ENCODE measurements at regions not wholly inside any gene's neighbourhood (a gene's known extent, or its start where the extent isn't known, plus 50 kb on each side); places are given as distances from the start of the nearest gene placed in this dataset.
"Not testable (repeated sequence)": the region's sequence is repeated elsewhere in the genome, so short reads cannot be mapped to it uniquely, and the experiment has no call there.

DNA sequence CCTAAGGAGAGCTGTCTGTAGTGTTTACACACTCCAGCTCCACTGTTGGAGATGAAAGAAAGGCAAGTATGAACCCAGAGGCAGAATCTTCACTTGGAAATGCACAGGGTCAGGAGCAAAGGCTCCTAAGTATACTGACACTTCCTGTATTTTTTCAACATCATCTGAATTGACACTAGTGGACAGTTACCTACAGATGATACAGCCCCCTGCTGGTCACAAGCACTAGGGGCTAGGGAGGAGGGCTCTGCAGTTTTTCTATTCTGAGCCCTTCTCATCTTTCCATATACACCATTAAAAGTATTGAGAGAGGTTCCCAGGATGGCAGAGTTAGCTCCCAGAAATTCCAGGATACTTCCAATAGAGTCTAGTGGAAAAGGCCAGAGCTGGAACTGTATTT lies 290.3 kb upstream of the API5 start:
- FAIRE-seq = no peak

DNA sequence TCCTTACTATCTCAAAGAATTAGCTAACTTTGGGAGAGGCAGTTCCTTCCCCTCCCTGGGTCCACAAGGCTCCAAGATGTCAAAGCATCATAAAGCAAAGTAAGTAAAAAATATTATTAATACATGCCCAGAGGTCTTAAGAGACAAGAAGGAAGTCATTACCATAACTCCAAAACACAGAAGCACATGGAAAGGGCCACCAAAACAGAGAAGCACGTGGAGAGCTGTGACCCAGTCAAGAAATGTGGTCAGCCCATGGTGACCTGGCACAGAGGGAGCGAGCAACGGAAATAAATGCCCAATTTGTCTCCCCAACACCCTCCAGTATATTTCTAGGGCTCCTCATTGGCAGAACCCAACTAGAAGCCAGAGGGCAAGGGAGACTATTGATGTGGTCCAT lies 277.5 kb upstream of the API5 start:
- no peak for FAIRE-seq

DNA sequence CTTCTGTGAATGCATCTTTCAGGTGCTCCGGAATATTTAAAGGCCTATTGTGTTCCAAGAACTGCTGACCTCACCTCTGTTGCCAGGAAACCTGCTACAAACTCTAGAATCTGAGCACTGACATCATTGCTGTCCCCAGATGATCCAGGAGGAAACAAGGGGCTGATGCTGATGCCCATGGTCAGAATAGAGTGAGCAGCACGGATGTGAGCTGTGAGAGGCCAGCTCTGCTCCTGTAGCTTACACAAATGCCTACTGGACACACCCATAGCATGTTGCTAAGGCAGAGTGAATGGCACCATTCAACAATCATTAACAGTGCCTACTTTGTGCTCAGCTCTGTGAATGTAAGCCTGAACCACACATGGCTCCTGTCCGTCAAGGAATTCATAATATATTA lies 276.7 kb upstream of the API5 start:
- FAIRE-seq = no peak

DNA sequence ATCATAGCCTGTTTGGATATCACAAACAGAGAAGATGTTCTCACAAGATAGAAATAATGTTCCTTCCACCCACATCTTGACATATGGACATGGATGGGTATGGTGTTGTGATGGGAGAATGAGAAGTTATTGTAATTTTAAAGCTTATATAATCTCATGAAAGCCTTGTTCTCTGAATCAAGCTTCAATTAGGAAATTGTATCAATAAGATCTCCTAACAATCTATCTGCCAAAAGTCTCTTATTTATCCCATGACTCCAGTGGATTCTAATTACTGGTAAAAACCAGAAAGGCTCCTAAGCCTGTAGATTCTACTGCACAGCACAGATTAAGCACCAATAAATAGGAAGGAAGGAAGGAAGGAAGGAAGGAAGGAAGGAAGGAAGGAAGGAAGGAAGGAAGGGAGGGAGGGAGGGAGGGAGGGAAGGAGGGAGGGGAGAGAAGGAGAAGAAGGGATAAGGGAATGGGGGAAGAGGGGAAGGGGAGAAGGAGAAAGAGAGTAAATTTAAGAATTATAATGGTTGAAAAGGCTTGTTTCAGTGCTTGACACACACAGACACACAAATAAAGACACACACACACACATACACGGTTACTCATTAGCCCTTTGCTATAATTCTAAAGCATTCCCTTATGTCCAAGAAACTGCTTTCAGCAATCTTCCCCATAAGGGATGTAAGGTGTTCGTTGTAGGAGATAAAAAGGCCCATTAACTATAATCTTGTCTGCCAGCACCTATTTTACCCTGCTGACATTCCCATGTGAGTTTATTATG lies 258.0 kb upstream of the API5 start:
- no peak for FAIRE-seq

DNA sequence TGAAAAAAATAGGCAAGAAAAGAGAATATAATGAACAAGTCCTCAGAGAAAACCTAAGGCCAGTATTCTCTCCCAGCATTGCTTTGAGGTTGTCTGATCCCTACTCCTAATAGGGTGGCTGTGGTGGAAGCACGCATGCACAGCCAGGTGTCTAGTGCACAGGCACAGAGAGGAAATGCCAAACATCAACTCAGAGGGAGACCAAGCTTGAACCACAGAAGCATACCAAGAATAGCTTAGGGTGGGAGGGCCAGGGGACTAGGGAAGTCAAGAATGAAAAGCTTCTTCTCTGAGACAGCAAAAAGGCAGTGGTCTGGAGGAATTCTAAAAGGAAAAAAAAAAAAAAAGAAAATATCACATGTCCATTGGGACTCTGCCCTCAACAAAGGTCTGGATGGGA lies 244.1 kb upstream of the API5 start:
- FAIRE-seq = no peak

DNA sequence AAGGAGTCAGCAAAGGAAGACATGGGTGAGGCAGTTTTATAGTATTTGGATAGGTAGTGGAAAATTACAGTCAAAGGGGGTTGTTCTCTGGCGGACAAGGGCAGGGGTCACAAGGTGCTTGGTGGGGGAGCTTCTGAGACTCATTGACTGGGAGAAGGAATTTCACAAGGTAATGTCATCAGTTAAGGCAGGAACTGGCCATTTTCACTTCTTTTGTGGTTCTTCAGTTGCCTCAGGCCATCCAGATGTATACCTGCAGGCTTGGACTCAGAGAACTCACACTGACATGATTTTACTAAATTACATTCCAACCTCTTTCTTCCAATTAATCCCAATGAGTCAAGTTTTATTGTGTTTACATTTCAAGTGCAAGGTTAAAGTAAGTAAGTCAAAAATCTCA lies 240.5 kb upstream of the API5 start:
- no peak for FAIRE-seq

DNA sequence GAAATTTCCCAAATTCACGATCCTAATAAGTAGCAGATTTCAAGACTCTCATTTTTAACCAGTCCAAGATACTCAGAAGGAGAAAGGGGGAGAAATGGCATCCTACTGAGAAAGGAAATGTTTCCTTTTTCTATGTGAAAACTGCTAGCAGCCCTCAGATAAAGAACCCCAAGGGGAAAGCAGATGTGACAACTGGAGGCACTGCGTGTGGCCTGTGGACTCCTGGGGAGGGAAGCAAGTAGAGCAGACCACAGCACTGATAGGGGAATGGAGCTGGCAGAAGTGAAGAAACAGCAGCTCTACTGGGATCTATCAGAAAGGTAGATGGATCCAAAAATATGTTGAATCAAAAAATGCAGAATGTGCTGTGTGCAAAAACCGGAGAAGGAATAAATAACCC lies 239.7 kb upstream of the API5 start:
- no peak for FAIRE-seq

DNA sequence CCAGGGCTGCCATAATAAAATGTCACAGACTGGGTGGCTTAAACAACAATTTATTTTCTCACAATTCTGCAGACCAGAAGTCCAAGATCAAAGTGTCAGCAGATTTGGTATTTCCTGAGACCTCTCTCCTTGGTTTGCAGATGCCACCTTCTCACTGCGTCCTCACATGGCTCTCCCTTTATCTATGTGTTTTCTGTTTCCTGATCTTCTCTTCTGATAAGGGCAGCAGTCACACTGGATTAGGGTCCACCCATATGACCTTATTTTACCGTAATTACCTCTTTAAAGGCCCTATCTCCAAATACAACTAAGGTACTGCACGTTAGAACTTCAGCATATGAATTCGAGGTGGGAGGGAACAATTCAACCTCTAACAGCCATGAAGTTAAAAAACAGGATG lies 238.9 kb upstream of the API5 start:
- no peak for FAIRE-seq

DNA sequence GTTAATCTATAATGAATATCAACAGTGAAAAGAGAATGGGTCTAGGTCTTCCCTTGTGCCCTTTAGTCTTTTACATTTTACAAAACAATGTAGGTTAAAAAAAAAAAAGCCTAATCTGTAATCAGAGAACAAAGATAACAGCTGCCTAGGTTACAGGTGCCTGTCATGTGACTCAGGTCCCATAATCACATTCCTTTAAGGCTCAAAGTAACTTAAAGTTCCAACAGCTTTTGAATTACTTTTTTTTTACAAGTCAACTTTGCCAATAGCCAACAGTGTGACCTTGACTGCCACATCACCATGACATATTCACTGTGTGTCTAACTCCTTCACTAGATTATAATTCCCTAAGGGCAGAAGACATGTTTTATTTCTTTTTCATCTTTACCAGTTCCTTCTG lies 237.0 kb upstream of the API5 start:
- FAIRE-seq = no peak

DNA sequence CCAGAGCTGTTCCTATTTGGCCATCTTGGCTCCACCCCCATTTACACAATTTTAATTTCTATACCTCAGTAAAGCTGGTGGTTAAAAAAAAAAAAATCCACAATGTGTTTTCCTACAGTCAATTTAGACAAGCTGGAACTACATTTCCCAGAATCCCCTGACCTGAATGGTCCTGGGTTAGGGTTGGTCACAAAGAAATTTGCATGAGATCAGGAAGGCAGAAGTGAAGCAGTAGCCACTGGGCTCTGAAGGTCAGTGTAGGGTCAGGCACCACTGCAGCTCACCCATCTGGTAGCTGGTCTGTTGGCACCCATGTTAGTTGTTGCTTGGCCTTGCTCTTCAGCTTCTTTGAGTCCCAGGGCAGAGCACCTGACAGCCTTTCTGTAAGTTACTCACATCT lies 210.7 kb upstream of the API5 start:
- FAIRE-seq = no peak

DNA sequence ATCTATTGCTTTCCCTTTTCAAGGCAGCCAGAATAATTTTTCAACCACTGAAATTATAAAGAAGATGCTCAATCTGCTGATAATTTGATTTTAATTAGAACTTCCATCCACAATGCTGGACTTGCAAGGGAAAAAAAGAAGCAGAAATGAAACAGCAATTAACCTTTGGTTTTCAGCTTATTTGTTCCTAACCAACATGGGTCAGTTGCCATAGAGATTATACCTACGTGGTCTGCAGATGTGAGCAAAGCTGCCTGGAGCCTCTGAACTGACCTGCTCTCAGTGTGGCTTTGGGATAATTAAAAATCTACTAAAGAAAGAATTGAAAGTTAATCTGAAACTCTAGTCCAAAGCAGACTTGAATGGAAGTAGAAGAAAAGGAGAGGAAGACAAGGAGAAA lies 195.7 kb upstream of the API5 start:
- FAIRE-seq = no peak

DNA sequence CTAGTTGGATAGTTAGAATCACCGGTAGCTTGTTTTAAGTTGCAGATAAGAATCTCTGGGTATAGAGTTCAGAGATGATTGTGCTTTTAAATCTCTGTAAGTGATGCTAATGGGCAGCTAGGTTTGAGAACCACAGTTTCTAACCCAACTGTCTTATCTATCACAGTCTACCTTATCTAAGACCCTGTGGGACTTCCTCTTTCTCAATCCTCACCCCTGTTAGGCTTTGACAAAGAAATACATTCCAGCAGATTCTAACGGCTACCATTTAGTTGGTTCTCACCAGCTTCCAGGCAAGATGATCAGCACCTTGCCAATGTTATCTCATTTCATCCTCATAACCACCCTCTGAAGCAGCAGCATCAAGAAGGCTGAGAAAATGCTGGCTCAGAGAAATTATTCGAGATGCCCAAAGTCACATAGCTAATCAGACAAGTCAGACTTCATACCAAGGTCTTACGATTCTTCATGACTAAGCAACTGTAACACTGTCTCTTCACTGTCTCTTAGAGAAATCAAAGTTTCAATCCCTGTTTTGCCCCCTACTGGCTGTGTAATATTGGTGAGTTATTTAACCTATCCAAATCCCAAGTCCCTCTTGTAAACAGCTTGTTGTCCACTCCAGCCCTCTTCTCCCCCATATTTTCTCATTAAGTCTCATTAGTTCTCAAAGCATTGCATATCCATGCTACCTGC lies 192.4 kb upstream of the API5 start:
- no peak for FAIRE-seq

DNA sequence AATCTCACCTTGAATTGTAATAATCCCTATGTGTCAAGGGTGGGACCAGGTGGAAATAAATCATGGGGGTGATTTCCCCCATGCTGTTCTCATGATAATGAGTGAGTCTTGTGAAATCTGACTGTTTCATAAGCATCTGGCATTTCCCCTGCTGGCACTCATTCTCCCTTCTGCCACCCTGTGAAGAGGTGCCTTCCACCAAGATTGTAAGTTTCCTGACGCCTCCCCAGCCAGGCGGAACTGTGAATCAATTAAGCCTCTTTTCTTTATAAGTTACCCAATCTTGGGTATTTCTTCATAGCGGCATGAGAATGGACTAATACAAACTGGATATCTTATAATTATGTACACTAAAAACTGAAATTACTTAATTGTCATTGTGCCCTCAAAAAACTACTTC lies 189.2 kb upstream of the API5 start:
- FAIRE-seq = no peak

DNA sequence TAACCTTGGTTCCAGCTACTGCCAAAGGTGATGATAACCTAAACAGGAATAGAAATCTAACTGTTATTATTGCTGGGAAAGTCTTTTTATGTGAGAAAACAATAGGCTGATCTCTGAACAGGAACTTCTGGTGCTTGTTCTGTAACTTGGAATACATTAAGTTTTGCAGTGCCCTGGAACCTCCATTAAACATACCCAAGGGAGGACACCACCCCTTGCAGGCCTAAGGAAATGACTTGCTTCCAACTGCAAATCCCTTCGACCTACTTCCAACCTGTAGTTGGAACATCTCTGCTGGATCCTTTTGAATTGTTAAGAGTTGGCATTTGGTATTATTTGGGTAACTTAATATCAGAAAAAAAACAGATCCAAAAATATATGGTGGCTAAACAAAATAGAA lies 188.4 kb upstream of the API5 start:
- FAIRE-seq = no peak

DNA sequence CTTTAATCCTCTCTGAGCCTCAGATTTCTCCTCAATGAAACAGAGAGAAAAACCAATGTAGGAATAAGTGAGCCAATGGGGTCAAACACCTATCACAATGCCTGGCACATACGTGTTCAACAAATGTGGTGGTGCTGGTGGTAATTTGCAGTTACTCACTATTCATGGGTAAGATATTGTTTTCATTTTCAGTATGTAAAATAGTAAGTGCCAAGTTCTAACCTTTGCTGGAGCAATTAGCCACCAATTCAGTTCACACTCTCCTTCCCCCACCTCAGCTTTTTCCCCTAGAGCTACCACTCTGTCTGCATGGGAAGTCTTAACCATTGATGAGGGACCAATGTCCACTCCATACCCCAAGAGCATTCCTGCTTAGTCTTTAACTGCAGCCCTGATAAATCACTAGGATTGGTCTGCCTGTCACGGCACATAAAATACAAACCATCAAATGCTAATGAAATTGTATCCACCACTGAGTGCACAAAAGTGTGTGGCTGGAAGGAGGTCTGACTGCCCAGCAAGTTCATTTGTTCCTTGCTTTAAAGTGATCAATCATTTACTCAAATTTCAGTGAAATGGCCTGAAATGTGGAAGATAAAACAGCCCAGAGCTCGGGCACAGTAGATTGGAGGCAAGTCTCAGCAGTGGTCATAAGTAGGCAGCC lies 187.4 kb upstream of the API5 start:
- FAIRE-seq = no peak

DNA sequence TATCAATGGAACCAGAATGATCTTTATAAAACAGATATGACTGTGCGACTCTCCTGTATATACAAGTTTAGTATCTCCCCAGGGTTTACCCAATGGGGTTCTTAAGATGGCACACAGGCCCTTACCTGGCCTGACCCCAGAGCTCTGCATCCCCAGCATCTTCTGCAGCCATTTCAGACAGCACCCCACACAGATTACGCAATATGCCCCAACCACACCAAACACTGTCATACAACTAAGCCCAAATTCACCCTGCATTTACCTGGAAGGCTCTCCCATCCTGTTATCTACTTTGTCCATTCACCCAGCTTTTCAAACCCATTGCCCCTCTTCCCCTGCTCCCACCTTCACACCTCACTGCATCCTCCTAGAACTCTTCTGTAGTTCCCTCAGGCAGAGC lies 182.5 kb upstream of the API5 start:
- no peak for FAIRE-seq

DNA sequence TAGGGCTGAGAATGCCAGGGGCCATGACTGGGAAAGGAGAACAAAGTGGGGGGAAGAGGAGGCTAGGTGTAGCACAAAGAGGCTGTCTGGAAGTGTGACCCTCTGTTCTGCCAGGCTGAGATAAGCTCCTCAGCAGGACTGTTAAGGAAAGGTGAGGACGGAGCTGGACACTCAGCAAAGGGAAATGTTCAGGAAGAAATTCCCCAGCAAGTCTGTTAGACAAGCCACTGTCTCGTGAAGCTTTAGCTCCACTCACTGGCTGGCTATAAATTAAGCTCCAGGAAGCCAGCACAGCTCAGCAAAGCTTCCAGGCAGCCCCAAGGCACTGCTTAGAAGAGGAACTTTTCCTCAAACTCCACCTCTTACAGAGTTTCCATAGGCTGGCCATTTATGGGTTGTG lies 181.2 kb upstream of the API5 start:
- FAIRE-seq = no peak

DNA sequence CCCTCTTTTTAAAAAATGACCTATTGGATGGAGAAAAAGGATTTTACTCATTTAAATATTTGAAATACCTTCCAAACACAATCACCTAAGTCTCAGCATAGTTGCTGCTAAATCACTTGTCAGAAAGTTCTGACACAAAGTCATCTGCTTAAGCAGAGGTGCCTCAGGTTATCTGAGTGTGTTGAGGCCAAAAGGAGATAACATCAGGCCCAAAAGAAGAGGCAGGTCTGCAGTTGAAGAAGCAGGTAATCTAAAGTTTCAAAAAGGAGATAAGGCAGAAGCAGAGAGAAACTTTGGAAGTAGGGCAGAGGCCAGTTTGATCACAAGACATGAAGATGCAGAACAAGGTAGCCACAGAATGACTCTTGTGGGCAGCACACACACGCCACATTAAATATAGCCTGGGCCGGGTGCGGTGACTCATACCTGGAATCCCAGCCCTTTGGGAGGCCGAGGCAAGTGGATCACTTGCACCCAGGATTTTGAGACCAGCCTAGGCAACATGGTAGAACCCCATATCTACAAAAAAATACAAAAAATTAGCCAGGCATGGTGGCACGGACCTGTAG lies 175.7 kb upstream of the API5 start:
- no peak for FAIRE-seq

DNA sequence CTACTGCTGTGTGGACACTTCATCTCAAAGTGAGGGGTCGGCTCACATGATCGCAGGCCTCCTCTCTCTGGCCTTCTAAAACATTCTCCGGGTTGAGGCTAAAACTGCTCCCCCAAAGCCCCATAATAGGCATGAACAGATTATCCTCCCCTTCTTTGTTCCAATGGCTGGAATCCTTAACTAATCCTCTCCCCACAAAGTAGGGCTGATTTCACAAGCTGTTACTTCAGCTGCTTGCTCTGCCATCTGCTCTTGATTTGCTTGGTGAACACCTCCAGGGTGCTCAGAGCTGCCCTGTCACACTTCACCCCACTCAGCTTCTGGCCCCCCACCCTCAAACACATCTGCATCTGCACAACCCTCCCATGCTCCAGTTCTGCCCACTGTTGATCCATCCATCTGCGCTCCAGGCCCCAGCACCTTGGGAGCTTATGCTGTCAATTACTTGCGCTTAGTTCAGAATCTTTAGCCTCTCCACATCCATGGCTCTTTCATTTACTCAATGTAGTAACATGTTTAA lies 173.1 kb upstream of the API5 start:
- FAIRE-seq = no peak

DNA sequence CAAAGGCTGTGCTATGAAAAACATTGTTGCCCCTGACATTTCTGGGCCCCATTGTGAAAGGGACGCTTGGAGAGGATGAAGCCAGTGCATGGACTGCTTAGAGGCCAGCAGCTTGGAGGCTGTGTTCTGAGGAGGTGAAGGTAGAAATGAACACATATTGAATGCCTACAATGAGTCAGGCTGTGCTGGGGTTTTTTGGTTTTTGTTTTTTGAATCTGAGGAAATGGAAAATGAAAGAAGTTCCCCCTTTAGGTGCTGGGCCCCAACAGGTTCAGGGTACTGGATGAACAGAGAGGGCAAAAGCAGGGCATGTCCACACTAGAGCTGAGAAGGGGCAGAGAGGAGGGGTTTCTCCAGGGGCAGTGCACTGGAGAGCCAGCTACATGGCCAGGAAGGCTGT lies 166.1 kb upstream of the API5 start:
- FAIRE-seq = no peak

DNA sequence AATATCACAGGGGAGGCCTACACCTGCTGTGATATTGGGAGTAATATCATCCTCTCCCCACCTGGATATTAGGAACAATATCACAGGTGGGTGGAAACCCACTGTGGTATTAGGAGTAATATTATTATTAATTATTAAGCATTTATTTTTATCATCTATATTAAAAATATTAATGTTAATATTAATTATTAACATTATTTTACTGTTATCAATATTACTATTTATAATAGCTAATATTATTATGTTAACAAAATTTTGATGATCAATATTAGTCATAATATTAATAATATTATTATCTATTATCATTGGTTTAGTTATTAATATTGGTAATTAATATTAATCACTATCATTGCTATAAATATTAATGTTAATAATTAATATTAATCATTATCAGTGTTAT lies 161.1 kb upstream of the API5 start:
- FAIRE-seq = peak; percentile 96

DNA sequence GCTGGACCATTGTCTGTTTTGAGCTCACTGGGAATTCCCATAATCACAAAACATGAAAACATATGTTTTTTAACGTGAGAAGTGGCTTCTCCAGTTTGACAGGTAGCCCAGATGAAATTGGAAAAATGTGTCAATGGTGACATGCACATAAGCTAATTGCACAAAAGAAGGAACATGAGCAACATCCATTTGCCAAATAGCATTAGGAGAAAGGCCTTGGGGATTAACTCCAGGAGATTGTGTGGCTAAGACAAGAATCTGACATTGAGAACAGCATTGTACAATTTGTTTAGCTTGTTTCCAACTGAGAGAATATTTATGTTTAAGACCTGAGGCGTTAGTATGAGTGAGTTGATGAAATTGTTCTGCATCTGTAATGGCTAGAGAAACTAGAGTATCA lies 147.0 kb upstream of the API5 start:
- FAIRE-seq = no peak

DNA sequence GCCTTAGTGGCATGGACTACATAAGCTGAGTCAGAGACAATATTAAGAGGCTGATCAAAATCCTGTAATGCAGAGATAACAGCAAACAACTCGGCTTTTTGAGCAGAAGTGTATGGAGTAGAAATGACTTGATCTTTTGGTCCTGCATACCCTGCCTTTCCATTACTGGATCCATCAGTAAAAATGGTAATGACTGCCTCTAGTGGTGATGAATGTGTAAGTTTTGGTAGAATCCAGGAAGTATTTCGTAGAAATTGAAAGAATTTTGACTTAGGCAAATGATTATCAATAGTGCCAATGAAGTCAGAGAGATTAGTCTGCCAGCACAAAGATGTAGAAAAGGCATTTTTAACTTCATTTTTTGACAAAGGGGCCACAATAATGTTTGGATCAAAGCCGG lies 146.4 kb upstream of the API5 start:
- FAIRE-seq = not testable (repeated sequence)

DNA sequence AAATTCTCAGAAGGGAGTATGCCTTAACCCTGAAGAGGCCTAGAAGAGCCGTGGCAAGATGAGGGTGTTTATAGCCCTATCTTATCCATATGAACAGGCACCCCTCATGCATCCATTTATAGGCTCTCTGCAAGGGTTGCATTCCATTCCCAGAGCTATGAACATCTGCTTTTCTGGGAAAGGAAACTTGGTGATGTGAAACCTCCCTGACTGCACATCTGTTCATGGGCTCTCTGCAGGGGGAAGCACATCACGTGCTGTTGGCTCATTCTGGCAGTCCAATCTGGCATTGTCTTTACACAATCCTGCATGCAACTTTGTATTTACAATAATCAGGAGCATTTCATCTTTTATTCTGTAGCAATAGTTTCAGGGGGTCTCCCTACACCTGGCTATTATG lies 143.6 kb upstream of the API5 start:
- FAIRE-seq = not testable (repeated sequence)
